ENCODE measurements at regions not wholly inside any gene's neighbourhood (a gene's known extent, or its start where the extent isn't known, plus 50 kb on each side); places are given as distances from the start of the nearest gene placed in this dataset.

DNA sequence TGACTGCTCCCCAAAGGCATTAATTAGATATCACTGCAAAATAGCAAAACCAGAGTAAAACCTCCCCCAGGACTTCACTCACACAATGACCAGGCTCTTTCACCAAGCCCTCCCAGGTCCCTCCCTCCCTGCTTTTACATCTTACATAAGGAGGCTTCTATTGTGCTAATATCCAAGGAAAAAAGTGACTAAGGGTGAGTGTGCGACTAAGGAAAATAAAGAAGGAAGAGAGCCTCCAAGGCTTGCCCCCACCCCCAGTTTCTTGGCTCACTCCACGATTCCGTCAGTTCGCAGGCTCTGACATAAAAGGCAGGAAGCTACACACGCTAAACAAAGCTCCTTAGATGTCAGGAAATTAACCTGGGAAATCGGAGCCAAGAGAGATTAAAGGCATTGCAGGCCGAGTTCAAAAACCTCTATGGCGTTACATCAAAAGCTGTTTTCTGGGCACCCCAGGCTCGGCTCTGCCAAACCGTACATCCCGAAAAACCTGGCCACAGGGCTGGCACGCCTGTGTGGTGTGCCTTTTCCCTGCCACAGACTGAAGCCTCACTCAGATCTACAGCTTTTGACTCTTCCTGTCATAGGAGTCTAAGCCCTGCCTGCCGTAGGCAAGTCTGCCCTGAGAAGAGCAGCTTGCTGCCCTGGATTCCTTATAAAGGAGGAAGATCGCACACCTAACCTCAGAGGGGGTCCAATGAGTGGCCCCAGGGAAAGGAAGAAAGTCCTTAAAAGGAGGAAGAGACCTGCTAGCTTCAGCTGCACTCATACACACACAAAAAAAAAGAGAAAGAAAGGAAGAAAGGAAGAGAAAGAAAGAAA is 67.0 kb upstream of the SERP2 start:
- H3K4me3 ChIP-seq (replicated peaks; ENCODE audit: low read depth, low read length): peak overlapping the region; percentile 9
- DNase-seq (ENCODE audit: low read depth): peak; percentile 99

DNA sequence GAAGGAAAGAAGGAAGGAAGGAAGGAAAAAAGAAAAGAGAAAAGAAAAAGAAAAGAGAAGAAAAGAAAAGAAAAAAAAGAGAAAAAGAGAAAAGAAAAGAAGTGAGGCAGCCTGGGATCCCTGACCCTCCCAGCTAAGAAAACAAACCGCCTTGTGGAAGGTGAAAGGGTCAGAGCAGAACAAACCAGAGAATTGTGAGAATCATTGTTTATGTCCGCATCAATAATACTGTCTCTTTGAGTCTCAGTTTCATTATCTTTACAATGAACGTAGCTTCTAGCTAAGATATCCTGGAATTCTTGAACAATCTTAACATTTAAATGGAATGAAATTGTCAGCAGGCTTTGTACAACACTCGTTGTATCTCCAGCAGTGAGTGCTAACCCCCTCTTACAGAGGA is 66.4 kb upstream of the SERP2 start:
- DNase-seq (ENCODE audit: low read depth): no peak
- no peak overlapping the region for H3K4me3 ChIP-seq (replicated peaks; ENCODE audit: low read depth, low read length)
- TF ChIP-seq, protein P1, sequence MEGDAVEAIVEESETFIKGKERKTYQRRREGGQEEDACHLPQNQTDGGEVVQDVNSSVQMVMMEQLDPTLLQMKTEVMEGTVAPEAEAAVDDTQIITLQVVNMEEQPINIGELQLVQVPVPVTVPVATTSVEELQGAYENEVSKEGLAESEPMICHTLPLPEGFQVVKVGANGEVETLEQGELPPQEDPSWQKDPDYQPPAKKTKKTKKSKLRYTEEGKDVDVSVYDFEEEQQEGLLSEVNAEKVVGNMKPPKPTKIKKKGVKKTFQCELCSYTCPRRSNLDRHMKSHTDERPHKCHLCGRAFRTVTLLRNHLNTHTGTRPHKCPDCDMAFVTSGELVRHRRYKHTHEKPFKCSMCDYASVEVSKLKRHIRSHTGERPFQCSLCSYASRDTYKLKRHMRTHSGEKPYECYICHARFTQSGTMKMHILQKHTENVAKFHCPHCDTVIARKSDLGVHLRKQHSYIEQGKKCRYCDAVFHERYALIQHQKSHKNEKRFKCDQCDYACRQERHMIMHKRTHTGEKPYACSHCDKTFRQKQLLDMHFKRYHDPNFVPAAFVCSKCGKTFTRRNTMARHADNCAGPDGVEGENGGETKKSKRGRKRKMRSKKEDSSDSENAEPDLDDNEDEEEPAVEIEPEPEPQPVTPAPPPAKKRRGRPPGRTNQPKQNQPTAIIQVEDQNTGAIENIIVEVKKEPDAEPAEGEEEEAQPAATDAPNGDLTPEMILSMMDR (IDR thresholded peaks at IDR 0.05; ENCODE audit: low read length, missing control alignments): no peak

More for the DNA sequence above, 67.0 kb upstream of the SERP2 start:
- TF ChIP-seq, protein P1 (IDR thresholded peaks at IDR 0.05; ENCODE audit: low read length, missing control alignments): no peak

DNA sequence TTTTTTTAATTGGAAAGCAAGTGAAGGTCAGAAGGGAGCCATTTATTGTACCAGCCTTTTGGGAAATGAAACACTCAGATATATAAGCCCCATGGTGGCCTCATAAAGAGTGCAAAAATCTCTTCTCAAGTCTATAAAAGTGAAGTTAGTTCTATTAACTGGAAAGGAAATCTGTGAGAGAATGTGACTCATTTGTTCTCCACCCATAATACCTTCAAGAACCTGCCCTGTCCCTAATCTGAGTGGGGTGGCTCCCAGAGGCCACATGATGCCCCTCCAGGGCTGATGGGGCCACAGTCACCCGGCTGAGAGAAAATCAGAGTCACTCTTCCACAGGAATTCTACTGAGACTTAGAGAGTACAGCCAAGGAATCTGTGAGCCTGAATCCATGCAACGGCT is 65.8 kb upstream of the SERP2 start:
- no peak for DNase-seq (ENCODE audit: low read depth)
- H3K4me3 ChIP-seq (replicated peaks; ENCODE audit: low read depth, low read length): no peak overlapping the region
- TF ChIP-seq, protein P1 (IDR thresholded peaks at IDR 0.05; ENCODE audit: low read length, missing control alignments): no peak

DNA sequence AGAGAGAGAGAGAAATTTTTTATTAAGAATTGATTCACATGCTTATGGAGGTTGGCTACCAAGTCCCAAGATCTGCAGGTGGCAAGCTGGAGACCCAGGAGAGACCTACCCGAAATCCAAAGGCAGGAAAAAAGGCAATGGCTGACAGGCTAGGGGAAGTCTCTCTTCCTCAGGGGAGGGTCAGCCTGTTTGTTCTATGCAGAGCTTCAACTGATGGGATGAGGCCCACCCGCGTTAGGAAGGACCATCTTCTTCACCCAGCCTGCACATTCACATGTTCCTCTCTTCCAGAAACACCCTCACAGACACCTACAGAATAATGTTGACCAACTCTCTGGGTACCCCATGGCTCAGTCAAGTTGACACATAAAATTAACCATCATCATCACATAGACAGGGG is 65.3 kb upstream of the SERP2 start:
- TF ChIP-seq, protein P1 (IDR thresholded peaks at IDR 0.05; ENCODE audit: low read length, missing control alignments): no peak
- no peak overlapping the region for H3K4me3 ChIP-seq (replicated peaks; ENCODE audit: low read depth, low read length)
- no peak for DNase-seq (ENCODE audit: low read depth)

DNA sequence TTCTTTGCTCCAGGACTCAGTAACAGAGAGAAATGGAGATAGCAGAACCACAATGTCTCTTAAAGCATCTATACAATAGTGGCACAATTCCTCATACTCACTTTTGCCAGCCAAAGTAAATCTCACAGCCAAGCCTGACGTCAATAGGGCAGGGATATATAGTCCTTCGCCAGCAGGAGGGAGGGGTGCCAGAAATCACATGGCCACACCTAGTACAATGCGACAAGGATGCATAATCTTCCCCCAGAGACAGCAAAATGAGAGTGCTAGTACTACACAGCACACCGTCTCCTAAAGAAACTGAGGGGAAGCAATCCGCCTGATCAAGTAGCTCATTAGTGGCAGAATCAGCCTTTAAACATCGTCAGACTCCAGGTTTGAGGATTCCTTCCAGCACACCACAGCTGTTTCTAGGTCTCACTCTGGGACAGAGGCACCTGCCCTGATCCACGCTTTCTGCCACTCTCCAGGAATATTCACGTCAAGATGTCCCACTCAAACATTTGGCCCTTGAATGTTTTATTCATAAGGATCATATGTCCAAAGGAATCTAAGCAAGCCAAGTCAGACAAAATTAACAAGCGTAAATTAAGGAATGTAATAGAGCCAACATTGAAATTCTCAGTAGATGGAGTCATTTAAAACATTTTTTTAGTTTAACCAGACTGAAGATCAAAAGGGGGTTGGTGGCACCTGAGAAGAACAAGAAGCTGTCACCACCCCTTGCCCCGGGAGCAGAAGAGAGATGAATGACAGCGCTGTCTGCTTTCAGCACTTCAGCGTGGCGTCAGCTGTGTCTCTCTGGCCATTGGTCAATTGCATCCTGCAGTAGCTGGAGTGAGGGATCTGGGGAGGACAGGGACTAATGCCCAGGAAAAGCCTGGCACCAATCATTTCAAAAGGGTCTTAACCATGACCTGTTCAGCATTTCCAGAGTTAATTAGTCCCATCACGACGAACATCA is 63.5 kb upstream of the SERP2 start:
- H3K4me3 ChIP-seq (replicated peaks; ENCODE audit: low read depth, low read length): no peak overlapping the region
- TF ChIP-seq, protein P1 (IDR thresholded peaks at IDR 0.05; ENCODE audit: low read length, missing control alignments): no peak
- DNase-seq (ENCODE audit: low read depth): peak; percentile 50

DNA sequence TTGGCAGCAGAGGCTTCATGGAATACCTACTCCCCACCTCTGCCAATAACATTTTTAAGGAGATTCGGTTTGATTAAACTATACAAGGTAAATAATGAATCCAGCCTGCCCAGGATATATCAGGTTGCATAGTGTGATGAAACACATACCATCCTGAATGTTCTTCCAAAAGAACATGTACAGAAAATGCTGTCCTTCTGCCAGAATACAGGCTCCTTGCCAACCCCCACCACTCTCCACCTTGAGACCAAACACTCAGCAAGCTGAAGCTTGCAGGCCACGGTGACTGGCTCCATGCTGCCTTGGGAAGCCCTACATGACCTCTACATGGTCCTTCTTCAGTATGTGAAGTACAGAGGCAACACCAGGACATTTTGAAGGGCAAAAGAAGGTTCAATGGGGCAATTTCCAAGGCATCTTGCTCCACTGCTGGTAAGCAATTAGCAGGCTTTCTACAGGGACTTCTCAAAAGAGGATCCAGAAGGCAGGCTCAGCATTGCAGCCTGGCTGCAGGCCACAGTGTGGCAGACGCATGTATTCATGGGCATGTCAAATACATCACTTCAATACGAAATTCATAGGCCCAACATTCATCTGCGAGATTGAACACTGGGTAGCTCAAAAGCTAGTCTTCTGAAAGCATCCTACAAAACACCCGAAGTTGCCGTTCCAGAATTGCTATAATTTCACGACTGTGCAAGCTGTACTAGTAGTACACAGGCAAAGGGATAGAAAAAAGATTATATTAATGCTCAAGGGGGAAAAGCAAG is 62.4 kb upstream of the SERP2 start:
- DNase-seq (ENCODE audit: low read depth): peak; percentile 55
- no peak overlapping the region for H3K4me3 ChIP-seq (replicated peaks; ENCODE audit: low read depth, low read length)
- TF ChIP-seq, protein P1 (IDR thresholded peaks at IDR 0.05; ENCODE audit: low read length, missing control alignments): no peak
